Heart left ventricle (tissue), 13 donors: ENCODE measurements at regions not wholly inside any gene's neighbourhood (a gene's known extent, or its start where the extent isn't known, plus 50 kb on each side); places are given as distances from the start of the nearest gene placed in this dataset.

Experiments
- CTCF ChIP-seq, 12 donors: fragments of 200-600 bp; sonication (generic) in 4 of 12; IDR thresholded peaks; one replicate each; pipeline versions ENCODE4 v1.5.0 to v1.8.0; 2018 to 2022; ENCODE audit warnings: antibody characterized with exemption in 12 of 12, mild to moderate bottlenecking in 5 of 12
- POLR2A ChIP-seq, 2 donors: fragments of 450-650 bp; IDR thresholded peaks; one replicate each; pipeline ENCODE4 v1.6.1; 2017; ENCODE audit warnings: antibody characterized with exemption in 2 of 2, mild to moderate bottlenecking in 2 of 2, moderate library complexity in 2 of 2
- donor health status: ischemic (EF 13 %, LVEDD 7.1; RV severe dilation, severe dysfunction).
- donor health status: DM: no; HTN: yes; CAD: no.
- donor health status: DM: no; HTN: no; CAD: no.
- donor health status: ischemic (EF 25% LVEDD 6.9; RV normal size, moderate dysfunction).
- donor health status: ischemic (EF 25% LVEDD 5.7; RV mildly dilated, moderate dysfunction).
- donor health status: ischemic (EF 35%, LVEDD 5.7; RV mildly dilated, moderate dysfunction).
- donor health status: nonischemic (EF 11% LVEDD 7.7; RV severe dilation, severe dysfunction).
- donor health status: DM: yes; HTN: yes; CAD: no.
- donor health status: PGD.
- donor health status: ischemic (EF 29% LVEDD 5.4; RV normal size, mild dysfunction).
- donor health status: nonischemic (EF 23%, LVEDD 6.1; RV moderate dilation, normal function).

GRCh38 chr6:113596387-113597230 is 260.5 kb upstream of the MARCKS start:
- no peak for TF ChIP-seq POLR2A (IDR thresholded peaks at IDR 0.05)
- TF ChIP-seq CTCF (IDR thresholded peaks at IDR 0.05), result no peak
